ENCODE measurements at regions not wholly inside any gene's neighbourhood (a gene's known extent, or its start where the extent isn't known, plus 50 kb on each side); places are given as distances from the start of the nearest gene placed in this dataset.

- FAIRE-seq (no peak), DNase-seq (ENCODE audit: low read depth) (peak; percentile 80)
- Histone ChIP-seq H3K36me3 (ENCODE audit: control insufficient read depth, insufficient read depth, low read length) (no peaks in the 10 kb centered on the region), H3K4me3 (ENCODE audit: low read depth, low read length) (no peak overlapping the region), H3K27me3 (ENCODE audit: control insufficient read depth, insufficient read depth, low read length) (no peaks in the 10 kb centered on the region)
- TF ChIP-seq CTCF (IDR thresholded peaks at IDR 0.05; ENCODE audit: insufficient read depth, low read length, severe bottlenecking) = no peak
Measured at GRCh38 chr2:145157741-145158591, 638.0 kb upstream of the ZEB2 start.

- H3K36me3 ChIP-seq (ENCODE audit: control insufficient read depth, insufficient read depth, low read length) = no peaks in the 10 kb centered on the region
- no peaks in the 10 kb centered on the region for H3K27me3 ChIP-seq (ENCODE audit: control insufficient read depth, insufficient read depth, low read length)
- FAIRE-seq (no peak), DNase-seq (ENCODE audit: low read depth) (peak; percentile 11)
- TF ChIP-seq CTCF (IDR thresholded peaks at IDR 0.05; ENCODE audit: insufficient read depth, low read length, severe bottlenecking) = no peak
- no peak overlapping the region for H3K4me3 ChIP-seq (ENCODE audit: low read depth, low read length)
Measured at GRCh38 chr2:145157036-145157675, 637.2 kb upstream of the ZEB2 start.

GRCh38 chr2:145156199-145156598, 636.3 kb upstream of the ZEB2 start:
- Histone ChIP-seq H3K36me3 (ENCODE audit: control insufficient read depth, insufficient read depth, low read length) (no peaks in the 10 kb centered on the region), H3K27me3 (ENCODE audit: control insufficient read depth, insufficient read depth, low read length) (no peaks in the 10 kb centered on the region), H3K4me3 (ENCODE audit: low read depth, low read length) (no peak overlapping the region)
- DNase-seq (ENCODE audit: low read depth) (no peak), FAIRE-seq (no peak)
- no peak for TF ChIP-seq CTCF (IDR thresholded peaks at IDR 0.05; ENCODE audit: insufficient read depth, low read length, severe bottlenecking)

- no peak overlapping the region for H3K4me3 ChIP-seq (ENCODE audit: low read depth, low read length)
- no peaks in the 10 kb centered on the region for H3K27me3 ChIP-seq (ENCODE audit: control insufficient read depth, insufficient read depth, low read length)
- TF ChIP-seq CTCF (IDR thresholded peaks at IDR 0.05; ENCODE audit: insufficient read depth, low read length, severe bottlenecking) = no peak
- DNase-seq (ENCODE audit: low read depth) (no peak), FAIRE-seq (no peak)
- no peaks in the 10 kb centered on the region for H3K36me3 ChIP-seq (ENCODE audit: control insufficient read depth, insufficient read depth, low read length)
Measured at GRCh38 chr2:145155196-145155595, 635.3 kb upstream of the ZEB2 start.

GRCh38 chr2:145154731-145155130, 634.8 kb upstream of the ZEB2 start:
- Histone ChIP-seq H3K27me3 (ENCODE audit: control insufficient read depth, insufficient read depth, low read length) (no peaks in the 10 kb centered on the region), H3K4me3 (ENCODE audit: low read depth, low read length) (no peak overlapping the region), H3K36me3 (ENCODE audit: control insufficient read depth, insufficient read depth, low read length) (no peaks in the 10 kb centered on the region)
- TF ChIP-seq CTCF (IDR thresholded peaks at IDR 0.05; ENCODE audit: insufficient read depth, low read length, severe bottlenecking) = no peak
- FAIRE-seq (no peak), DNase-seq (ENCODE audit: low read depth) (no peak)

All from bronchial epithelial cell (primary cell).